IPS-20b (cell line): ENCODE measurements at regions not wholly inside any gene's neighbourhood (a gene's known extent, or its start where the extent isn't known, plus 50 kb on each side); places are given as distances from the start of the nearest gene placed in this dataset.

Source experiments
- H3K27ac ChIP-seq: one replicate; pipeline ENCODE4 v1.5.1; 2013; ENCODE audit warnings: low read length
- H3K27me3 ChIP-seq: 2 replicates; pipeline ENCODE4 v1.6.1; 2013; ENCODE audit warnings: mild to moderate bottlenecking, low read length, inconsistent platforms; ENCODE audit not compliant: insufficient read depth
- H3K36me3 ChIP-seq: 2 replicates; pipeline ENCODE4 v1.6.1; 2013; ENCODE audit warnings: low read depth, mild to moderate bottlenecking, inconsistent platforms, low read length, moderate library complexity; ENCODE audit not compliant: insufficient read depth
- H3K4me1 ChIP-seq: 2 replicates; pipeline ENCODE4 v1.6.1; 2013; ENCODE audit warnings: mild to moderate bottlenecking, control low read depth, inconsistent platforms, low read length, moderate library complexity; ENCODE audit not compliant: insufficient read depth
- H3K4me3 ChIP-seq: 2 replicates; pipeline ENCODE4 v1.5.1; 2013; ENCODE audit warnings: mild to moderate bottlenecking, low read length, inconsistent platforms
- H3K9ac ChIP-seq: 2 replicates; pipeline ENCODE4 v1.6.1; 2013; ENCODE audit warnings: low read depth, mild to moderate bottlenecking, inconsistent platforms, low read length, moderate library complexity
- H3K9me3 ChIP-seq: 2 replicates; pipeline ENCODE4 v1.6.1; 2013; ENCODE audit warnings: mild to moderate bottlenecking, low read depth, low read length, inconsistent platforms; ENCODE audit not compliant: insufficient read depth

GRCh38 chr4:29966386-29966785 is 753.8 kb upstream of the PCDH7 start:
- H3K27me3 ChIP-seq = no peaks in the 10 kb centered on the region
- no peak overlapping the region for H3K9ac ChIP-seq
- no peaks in the 10 kb centered on the region for H3K4me1 ChIP-seq
- H3K27ac ChIP-seq = no peak overlapping the region
- no peaks in the 10 kb centered on the region for H3K36me3 ChIP-seq
- H3K4me3 ChIP-seq = no peak overlapping the region
- H3K9me3 ChIP-seq = no peaks in the 10 kb centered on the region

- Histone ChIP-seq H3K36me3 (no peaks in the 10 kb centered on the region), H3K4me3 (no peak overlapping the region), H3K4me1 (no peaks in the 10 kb centered on the region), H3K27me3 (no peaks in the 10 kb centered on the region), H3K9me3 (no peaks in the 10 kb centered on the region), H3K27ac (no peak overlapping the region), H3K9ac (no peak overlapping the region)
These were observed 749.5 kb upstream of the PCDH7 start for GRCh38 chr4:29970626-29971025.

GRCh38 chr4:29972121-29972520 is 748.0 kb upstream of the PCDH7 start:
- Histone ChIP-seq H3K9me3 (no peaks in the 10 kb centered on the region), H3K36me3 (no peaks in the 10 kb centered on the region), H3K4me1 (no peaks in the 10 kb centered on the region; the same call in 1 of the 2 replicates), H3K4me3 (no peak overlapping the region), H3K27ac (no peak overlapping the region), H3K27me3 (no peaks in the 10 kb centered on the region), H3K9ac (no peak overlapping the region)

- Histone ChIP-seq H3K27ac (no peak overlapping the region), H3K4me3 (no peak overlapping the region), H3K27me3 (no peaks in the 10 kb centered on the region), H3K9ac (no peak overlapping the region), H3K36me3 (no peaks in the 10 kb centered on the region), H3K4me1 (no peaks in the 10 kb centered on the region), H3K9me3 (no peaks in the 10 kb centered on the region)
These were observed 736.3 kb upstream of the PCDH7 start for GRCh38 chr4:29983890-29984289.

GRCh38 chr4:30001628-30002027 is 718.5 kb upstream of the PCDH7 start:
- H3K36me3 ChIP-seq = no peaks in the 10 kb centered on the region
- no peak overlapping the region for H3K27ac ChIP-seq
- no peaks in the 10 kb centered on the region for H3K4me1 ChIP-seq
- H3K9me3 ChIP-seq = no peaks in the 10 kb centered on the region
- no peaks in the 10 kb centered on the region for H3K27me3 ChIP-seq
- H3K9ac ChIP-seq = no peak overlapping the region
- H3K4me3 ChIP-seq = no peak overlapping the region

GRCh38 chr4:30002341-30002740 is 717.8 kb upstream of the PCDH7 start:
- Histone ChIP-seq H3K9me3 (no peaks in the 10 kb centered on the region), H3K27me3 (no peaks in the 10 kb centered on the region), H3K4me3 (no peak overlapping the region), H3K4me1 (no peaks in the 10 kb centered on the region), H3K36me3 (no peaks in the 10 kb centered on the region), H3K27ac (no peak overlapping the region), H3K9ac (no peak overlapping the region)

GRCh38 chr4:30005995-30006394 is 714.2 kb upstream of the PCDH7 start:
- Histone ChIP-seq H3K4me1 (no peaks in the 10 kb centered on the region), H3K9ac (no peak overlapping the region), H3K27me3 (no peaks in the 10 kb centered on the region), H3K27ac (no peak overlapping the region), H3K4me3 (no peak overlapping the region), H3K9me3 (no peaks in the 10 kb centered on the region), H3K36me3 (no peaks in the 10 kb centered on the region)

GRCh38 chr4:30024526-30024925 is 695.6 kb upstream of the PCDH7 start:
- no peak overlapping the region for H3K9ac ChIP-seq
- H3K27me3 ChIP-seq = no peaks in the 10 kb centered on the region
- H3K36me3 ChIP-seq = no peaks in the 10 kb centered on the region
- H3K27ac ChIP-seq = no peak overlapping the region
- no peak overlapping the region for H3K4me3 ChIP-seq
- no peaks in the 10 kb centered on the region for H3K9me3 ChIP-seq
- no peaks in the 10 kb centered on the region for H3K4me1 ChIP-seq

- H3K27me3 ChIP-seq = no peaks in the 10 kb centered on the region
- no peaks in the 10 kb centered on the region for H3K4me1 ChIP-seq
- H3K9me3 ChIP-seq = no peaks in the 10 kb centered on the region
- H3K9ac ChIP-seq = no peak overlapping the region
- no peak overlapping the region for H3K27ac ChIP-seq
- no peaks in the 10 kb centered on the region for H3K36me3 ChIP-seq
- H3K4me3 ChIP-seq = no peak overlapping the region
These were observed 691.3 kb upstream of the PCDH7 start for GRCh38 chr4:30028826-30029225.

GRCh38 chr4:30056016-30056766 is 664.0 kb upstream of the PCDH7 start:
- Histone ChIP-seq H3K9me3 (no peaks in the 10 kb centered on the region), H3K27me3 (no peaks in the 10 kb centered on the region), H3K4me3 (no peak overlapping the region), H3K36me3 (no peaks in the 10 kb centered on the region), H3K27ac (no peak overlapping the region), H3K9ac (no peak overlapping the region), H3K4me1 (no peaks in the 10 kb centered on the region)

- no peak overlapping the region for H3K27ac ChIP-seq
These were observed 651.9 kb upstream of the PCDH7 start for GRCh38 chr4:30068234-30068633.

GRCh38 chr4:30073011-30073710 is 647.0 kb upstream of the PCDH7 start:
- no peaks in the 10 kb centered on the region for H3K4me1 ChIP-seq
- H3K36me3 ChIP-seq = no peaks in the 10 kb centered on the region
- H3K4me3 ChIP-seq = no peak overlapping the region
- H3K9me3 ChIP-seq = no peaks in the 10 kb centered on the region
- no peak overlapping the region for H3K27ac ChIP-seq
- H3K9ac ChIP-seq = no peak overlapping the region
- no peaks in the 10 kb centered on the region for H3K27me3 ChIP-seq

More at GRCh38 chr4:30068234-30068633, 651.9 kb upstream of the PCDH7 start:
- Histone ChIP-seq H3K36me3 (no peaks in the 10 kb centered on the region), H3K4me1 (no peaks in the 10 kb centered on the region), H3K27me3 (no peaks in the 10 kb centered on the region), H3K9me3 (no peaks in the 10 kb centered on the region), H3K9ac (no peak overlapping the region), H3K4me3 (no peak overlapping the region)
